ENCODE measurements at regions not wholly inside any gene's neighbourhood (a gene's known extent, or its start where the extent isn't known, plus 50 kb on each side); places are given as distances from the start of the nearest gene placed in this dataset.
"Not testable (repeated sequence)": the region's sequence is repeated elsewhere in the genome, so short reads cannot be mapped to it uniquely, and the experiment has no call there.

DNA sequence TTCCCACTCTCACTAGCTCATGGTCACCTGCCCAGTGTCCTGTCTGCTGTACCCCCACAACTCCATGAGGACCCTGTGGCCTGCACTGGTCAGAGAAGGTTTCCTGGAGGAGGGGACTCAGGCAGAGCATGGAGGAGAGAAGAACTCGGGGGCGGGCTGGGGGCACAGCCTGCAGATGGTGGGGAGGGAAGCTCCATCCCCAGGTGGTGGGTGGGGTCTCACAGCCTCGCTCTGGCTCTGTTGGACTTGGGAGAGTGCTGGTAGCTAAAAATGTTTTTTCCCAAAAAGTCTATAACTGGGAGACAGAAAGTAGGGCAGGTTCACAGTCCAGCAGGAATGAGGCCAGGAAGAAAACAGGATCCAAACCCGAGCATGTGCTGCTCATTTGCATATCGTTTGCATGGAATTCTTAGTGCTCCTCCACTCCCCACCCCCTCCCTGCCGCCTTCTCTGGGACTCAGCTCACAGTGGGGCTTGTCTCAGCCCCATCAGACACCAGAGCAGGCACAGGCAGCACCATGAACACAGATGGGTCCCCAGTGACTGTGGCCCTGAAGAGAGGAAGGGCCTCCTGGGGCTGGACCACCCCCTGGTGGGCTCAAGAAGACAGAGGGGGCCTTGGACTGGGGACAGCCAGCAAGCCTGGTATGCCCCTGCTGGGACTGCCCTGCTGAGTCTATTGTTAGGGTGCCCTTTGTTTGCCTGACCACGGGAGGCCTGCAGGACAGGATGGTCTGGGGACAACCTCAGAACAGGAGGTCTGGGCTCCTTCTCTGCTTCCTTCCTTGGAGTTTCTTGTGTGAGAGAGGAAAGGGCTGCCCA, 67.0 kb upstream of the SFSWAP start:
- no peak for DNase-seq

DNA sequence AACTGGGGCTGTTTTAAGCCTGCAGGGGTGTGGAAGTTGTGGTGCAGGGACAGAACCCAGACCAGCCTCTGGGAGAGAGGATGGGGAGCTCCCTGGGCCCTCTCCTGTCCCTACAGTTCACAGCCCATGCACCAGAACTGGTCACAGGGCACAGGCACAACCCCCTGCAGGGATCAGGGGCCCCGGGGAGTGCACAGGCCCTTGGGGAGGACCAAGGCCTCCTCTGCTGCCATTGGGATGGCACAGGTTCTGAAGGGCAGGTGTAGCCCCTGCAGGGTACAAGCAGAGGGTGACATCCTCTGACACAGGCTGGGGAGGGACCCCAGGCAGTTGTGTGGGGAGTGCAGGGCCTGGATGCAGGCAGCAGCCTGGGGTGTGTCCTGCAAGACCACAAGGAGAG, 66.4 kb upstream of the SFSWAP start:
- no peak for DNase-seq

DNA sequence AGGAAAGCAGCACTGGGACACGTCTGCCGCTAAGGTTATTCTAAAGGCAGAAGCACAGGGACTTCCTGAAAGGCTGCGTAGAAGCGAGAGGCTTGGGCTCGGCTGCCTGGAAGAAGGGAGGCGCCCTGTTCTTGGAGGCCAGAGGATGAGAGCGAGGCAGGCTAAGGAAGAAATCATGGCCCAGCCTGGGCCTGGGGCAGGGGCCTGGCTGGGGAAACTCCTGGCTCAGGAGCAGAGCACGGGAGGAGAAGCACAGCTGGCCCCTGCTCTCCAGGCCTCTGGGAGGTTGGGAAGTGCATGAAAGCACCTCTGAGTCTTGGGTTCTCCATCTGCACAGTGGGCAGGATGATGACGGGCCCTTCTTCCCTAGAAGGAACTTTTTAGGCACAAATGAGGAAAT, 66.0 kb upstream of the SFSWAP start:
- not testable (repeated sequence) for DNase-seq

DNA sequence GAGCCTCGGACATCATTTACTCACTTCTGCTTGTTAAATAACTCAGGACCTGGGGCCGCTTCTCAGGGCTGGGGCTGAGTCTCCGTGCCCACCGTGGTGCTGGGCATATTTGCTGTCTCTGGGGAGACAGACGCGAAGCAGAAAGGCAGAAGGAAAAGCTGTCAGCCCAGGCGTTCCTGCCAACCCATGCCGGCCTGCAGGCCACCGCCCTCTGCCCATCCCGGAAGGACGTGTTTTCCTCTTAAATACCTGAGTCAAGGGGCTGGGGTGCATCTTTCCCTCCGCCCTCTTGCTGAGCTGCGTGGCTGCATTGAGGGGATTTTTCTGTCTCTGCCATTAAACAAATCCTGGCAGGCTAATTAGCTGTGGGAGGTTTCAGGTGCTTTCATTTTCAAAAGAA, 65.3 kb upstream of the SFSWAP start:
- DNase-seq, result not testable (repeated sequence)

DNA sequence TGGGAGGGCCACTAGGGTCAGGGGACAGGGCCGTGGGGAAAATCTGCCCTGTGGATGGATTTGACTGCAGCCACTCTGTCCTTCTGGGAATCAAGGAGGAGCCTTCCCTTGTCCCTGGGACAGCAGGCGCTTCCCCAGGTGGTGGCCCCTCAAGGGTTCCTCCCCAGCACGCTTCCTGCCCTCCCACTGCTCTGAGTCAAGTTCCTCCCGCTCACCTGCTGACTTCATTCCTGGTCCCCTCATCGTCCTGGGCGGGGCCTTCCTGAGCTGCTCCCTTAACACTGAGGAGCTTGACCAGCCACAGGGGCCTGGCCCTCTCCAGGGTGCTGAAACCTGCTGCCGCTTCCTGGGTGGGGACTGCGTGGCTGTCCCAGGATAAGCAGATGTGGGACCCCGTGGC, 64.4 kb upstream of the SFSWAP start:
- not testable (repeated sequence) for DNase-seq

DNA sequence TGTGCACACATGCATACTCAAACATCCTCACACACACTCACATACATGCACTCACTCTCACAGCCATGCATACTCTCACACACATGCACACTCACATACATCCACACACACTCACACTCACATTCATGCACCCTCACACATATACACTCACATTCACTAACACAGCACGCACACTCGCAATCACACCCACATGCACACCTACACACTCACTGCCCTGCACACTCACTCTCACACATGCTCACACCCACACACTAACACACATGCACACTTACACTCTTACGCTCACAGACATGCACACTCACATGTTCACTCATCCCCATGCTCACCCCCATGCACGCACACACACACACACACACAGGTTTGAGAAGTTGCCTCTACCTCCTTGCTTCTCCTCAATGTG, 63.2 kb upstream of the SFSWAP start:
- no peak for DNase-seq

DNA sequence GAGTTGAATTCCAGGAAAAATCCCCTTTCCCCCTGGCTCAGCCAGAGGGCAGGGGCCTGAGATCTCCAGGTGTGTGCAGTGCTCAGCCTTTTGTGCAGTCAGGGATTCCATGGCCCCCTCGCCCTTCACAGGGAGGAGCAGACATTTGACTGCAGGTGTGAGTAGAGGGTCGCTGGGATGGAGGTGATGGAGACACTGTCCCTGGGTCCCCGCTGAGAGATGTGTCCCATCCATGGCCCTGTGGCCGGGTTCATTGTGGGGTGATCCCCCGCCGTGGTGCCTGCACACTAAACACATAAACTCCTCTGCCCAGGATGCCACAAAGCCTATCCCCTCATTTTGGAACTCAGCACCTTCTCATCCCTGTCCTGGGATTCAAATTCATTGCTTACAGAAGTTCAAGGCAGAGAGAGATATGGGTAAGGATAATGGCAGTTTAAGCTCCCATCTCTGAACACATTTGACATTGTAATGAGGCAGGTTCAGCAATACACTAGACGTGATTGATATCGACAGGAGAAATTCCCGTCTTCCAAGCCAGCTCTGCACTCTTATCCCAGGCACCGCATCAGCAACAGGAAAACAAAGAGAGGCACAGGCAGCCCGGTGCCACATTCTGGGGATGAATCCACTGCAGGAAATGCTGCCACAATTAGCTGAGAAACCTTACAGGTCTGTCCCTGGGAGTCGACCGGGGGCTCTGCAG, 55.3 kb upstream of the SFSWAP start:
- not testable (repeated sequence) for DNase-seq

DNA sequence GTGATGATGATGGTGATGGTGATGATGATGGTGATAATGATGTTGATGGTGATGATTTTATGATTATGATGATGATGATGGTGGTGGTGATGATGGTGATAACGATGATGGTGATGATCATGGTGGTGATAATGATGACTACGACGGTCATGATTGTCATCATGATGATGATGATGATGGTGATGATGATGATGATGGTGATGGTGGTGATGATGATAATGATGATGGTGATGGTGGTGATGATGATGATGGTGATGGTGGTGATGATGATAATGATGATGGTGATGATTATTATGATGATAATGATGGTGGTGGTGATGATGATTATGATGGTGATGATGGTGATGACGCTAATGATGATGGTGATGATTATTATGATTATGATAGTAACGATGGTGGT, 54.1 kb upstream of the SFSWAP start:
- DNase-seq, result not testable (repeated sequence)

DNA sequence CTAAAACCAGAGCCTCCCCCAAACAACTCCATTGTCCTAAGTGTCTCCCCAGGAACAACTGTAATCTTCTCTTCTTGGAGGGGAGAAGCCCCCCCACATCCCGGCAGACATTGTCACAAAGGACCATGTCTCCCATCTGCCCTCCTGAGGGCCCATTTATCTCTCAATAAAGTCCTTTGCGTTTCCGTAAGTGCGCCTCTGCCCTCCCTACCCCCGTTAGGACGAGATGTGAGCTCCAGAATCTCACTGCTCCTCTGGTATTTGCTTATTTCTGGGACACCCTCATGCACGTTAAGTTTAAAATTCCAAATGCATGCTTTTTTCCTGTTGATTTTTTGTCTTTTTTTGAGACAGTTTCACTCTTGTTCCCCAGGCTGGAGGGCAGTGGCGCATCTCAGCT, 52.3 kb upstream of the SFSWAP start:
- not testable (repeated sequence) for DNase-seq

DNA sequence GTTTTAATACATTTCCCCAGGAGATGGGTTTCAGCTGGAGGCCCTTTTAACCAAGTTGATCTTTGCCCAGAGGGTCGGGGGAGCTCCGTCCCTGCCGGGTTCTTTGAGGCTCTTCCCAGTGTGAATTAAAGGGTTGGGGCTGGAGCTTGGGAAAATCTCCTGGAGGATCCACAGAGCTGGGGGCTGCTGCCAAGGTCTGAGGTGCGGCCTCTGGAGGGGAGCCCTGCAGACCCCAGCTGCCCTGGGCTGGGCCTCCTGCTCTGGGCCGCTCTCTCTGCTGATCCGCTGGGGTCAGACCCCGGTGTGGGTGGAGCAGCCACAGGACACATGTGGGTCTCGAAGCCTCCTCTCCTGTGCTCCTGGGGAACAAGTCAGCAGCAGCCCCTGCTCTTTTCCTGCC, 51.4 kb upstream of the SFSWAP start:
- DNase-seq, result not testable (repeated sequence)

DNA sequence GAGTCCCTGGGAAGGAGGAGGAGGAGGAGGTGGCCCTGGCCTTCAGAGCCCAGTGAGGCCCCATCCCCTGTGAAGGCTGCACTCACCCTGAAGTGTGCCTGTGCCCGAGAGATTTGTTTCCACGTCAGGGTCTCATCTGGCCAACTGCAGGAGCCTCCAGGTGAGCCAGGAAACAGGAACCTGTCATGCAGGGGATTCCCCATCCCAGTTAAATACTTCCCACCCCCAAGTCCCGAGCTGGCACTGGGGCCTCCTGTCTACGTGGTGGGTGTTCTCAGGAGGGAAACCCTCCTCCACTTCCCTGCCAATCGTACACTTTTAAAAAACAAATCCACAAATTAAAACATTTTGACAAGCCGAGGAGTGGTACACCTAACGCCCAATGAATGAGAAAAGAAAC, 50.9 kb upstream of the SFSWAP start:
- DNase-seq, result not testable (repeated sequence)

DNA sequence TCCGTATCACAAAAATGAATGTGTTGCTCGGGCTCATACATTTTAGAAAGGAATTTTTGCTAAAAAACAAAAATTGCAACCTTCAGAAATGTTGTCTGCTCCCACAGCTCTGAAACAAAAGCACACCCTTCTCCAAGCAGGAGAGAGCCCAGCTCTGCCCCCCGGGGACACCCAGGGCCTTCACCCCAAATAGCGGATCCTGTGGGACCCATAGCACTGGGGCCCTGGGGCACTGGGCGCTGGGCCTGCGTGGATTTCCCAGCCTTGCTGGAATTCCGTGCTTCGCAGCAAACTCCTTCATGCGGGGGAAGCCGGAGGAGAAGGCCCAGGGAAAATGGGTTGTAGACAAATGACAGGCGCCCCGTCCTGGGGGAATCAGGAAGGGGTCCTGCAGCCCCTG, 50.5 kb upstream of the SFSWAP start:
- not testable (repeated sequence) for DNase-seq

Measured in OCI-M1 (cell line).